Kidney (tissue), 13 donors: ENCODE measurements at regions not wholly inside any gene's neighbourhood (a gene's known extent, or its start where the extent isn't known, plus 50 kb on each side); places are given as distances from the start of the nearest gene placed in this dataset.

Experiments
- DNase-seq, 5 donors: peaks; one replicate each; pipeline ENCODE4 v3.0.0-alpha.2; 2013 to 2020
- FAIRE-seq: peaks from 2 replicates; lab custom pipeline; 2012; peaks lifted over from hg19 to GRCh38; lab: Jason Lieb, UNC
- H3K27ac ChIP-seq, 2 donors: one replicate each; pipeline ENCODE4 v1.7.0; 2013; ENCODE audit warnings: low read depth in 2 of 2, low read length in 2 of 2, inconsistent platforms in 1 of 2
- H3K27me3 ChIP-seq: one replicate; pipeline ENCODE4 v1.7.1; 2013; ENCODE audit warnings: low read length, inconsistent platforms; ENCODE audit not compliant: control insufficient read depth, insufficient read depth
- H3K36me3 ChIP-seq, 3 donors: one replicate each; pipeline versions ENCODE4 v1.7.0 to v1.7.1; 2013; ENCODE audit warnings: low read length in 3 of 3, control low read depth in 1 of 3, inconsistent platforms in 1 of 3; ENCODE audit not compliant: insufficient read depth in 3 of 3, control insufficient read depth in 2 of 3
- H3K4me1 ChIP-seq, 3 donors: one replicate each; pipeline versions ENCODE4 v1.7.0 to v1.7.1; 2013; ENCODE audit warnings: low read length in 3 of 3, inconsistent platforms in 1 of 3, low read depth in 1 of 3; ENCODE audit not compliant: control insufficient read depth in 2 of 3, insufficient read depth in 2 of 3
- H3K4me3 ChIP-seq, 3 donors: one replicate each; pipeline versions ENCODE4 v1.7.0 to v1.8.1; 2013; ENCODE audit warnings: low read length in 3 of 3, control low read depth in 1 of 3, inconsistent platforms in 1 of 3
- H3K9ac ChIP-seq, 3 donors: one replicate each; pipeline versions ENCODE4 v1.7.0 to v1.7.1; 2013; ENCODE audit warnings: low read length in 3 of 3, control low read depth in 1 of 3, inconsistent platforms in 1 of 3
- H3K9me3 ChIP-seq, 3 donors: one replicate each; pipeline versions ENCODE4 v1.7.0 to v1.7.1; 2013; ENCODE audit warnings: low read length in 3 of 3, control low read depth in 1 of 3, inconsistent platforms in 1 of 3; ENCODE audit not compliant: control insufficient read depth in 2 of 3, insufficient read depth in 1 of 3
- intact Hi-C: fragments of 100-400 bp; cut with DNase I; formaldehyde crosslinking; loops from one replicate; pipeline ENCODE4 v1.11.1; 2022
- TF ChIP-seq, protein P1 (sequence below): IDR thresholded peaks from 3 replicates; pipeline ENCODE4 v1.5.1; 2012; ENCODE audit warnings: mild to moderate bottlenecking, moderate library complexity, borderline replicate concordance; ENCODE audit not compliant: insufficient read depth; ENCODE audit errors: extremely low read depth
- donor health status: control.
- donor health status: control.
- donor health status: control.
- donor health status: control.
- donor health status: control.
- donor health status: DM: yes; HTN: yes; CAD: no.
- donor health status: Normal renal cell carcinoma (clear cell type).

DNA sequence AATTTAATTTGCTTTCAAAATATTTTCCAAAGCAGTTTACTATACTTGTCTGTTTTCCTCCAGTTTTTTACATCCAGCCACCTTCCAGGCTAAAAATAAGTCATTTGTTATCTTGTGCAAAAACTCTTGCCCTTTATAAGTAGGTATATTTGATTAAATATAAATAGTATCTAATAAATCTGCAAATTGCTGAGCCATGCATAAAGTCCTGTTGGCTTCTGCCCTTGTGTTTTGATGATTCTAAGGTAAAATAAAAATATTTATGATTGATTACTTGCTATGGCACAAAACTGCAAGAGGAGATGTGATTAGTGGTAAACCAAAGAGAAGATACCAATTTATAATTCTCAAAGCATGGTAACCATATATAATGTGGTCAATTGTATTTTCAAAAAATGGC is 1026.7 kb downstream of the EPHA3 start:
- intact Hi-C loops: no loop called here
- Histone ChIP-seq H3K27ac (no peak overlapping the region), H3K27me3 (no peaks in the 10 kb centered on the region), H3K4me1 (no peaks in the 10 kb centered on the region), H3K9me3 (no peaks in the 10 kb centered on the region), H3K36me3 (no peaks in the 10 kb centered on the region), H3K9ac (no peak overlapping the region), H3K4me3 (no peak overlapping the region)
- TF ChIP-seq, protein P1, sequence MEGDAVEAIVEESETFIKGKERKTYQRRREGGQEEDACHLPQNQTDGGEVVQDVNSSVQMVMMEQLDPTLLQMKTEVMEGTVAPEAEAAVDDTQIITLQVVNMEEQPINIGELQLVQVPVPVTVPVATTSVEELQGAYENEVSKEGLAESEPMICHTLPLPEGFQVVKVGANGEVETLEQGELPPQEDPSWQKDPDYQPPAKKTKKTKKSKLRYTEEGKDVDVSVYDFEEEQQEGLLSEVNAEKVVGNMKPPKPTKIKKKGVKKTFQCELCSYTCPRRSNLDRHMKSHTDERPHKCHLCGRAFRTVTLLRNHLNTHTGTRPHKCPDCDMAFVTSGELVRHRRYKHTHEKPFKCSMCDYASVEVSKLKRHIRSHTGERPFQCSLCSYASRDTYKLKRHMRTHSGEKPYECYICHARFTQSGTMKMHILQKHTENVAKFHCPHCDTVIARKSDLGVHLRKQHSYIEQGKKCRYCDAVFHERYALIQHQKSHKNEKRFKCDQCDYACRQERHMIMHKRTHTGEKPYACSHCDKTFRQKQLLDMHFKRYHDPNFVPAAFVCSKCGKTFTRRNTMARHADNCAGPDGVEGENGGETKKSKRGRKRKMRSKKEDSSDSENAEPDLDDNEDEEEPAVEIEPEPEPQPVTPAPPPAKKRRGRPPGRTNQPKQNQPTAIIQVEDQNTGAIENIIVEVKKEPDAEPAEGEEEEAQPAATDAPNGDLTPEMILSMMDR: no peak
- FAIRE-seq (no peak), DNase-seq (no peak)

DNA sequence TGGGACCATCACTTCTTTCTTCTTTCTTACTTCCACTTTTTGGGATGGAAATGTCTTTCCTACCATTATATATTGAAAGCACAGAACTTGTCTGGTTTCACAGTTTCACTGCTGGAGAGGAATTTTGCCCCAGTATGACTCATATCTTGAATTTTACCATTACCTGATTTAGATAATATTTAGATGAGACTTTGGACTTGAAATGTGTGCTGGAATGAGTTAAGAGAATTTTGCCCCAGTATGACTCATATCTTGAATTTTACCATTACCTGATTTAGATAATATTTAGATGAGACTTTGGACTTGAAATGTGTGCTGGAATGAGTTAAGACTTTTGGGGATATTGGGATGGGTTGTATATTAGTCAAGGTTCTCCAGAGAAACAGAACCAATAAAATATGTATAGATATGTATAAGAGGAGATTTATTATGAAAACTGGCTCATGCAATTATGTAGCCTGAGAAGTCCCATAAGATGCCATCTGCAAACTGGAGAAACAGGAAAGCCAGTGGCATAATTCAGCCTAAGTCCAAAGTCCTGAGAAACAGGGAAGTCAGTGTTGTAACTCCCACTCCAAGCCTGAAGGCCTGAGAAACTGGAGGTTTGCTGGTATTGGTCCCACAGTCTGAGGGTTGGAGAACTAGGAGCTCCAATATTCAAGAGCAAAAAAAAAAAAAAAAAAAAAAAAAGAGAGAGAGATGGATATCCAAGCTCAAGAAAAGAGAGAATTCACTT is 1029.2 kb downstream of the EPHA3 start:
- Histone ChIP-seq H3K9ac (no peak overlapping the region), H3K4me1 (no peaks in the 10 kb centered on the region), H3K27ac (no peak overlapping the region), H3K4me3 (no peak overlapping the region), H3K9me3 (no peaks in the 10 kb centered on the region), H3K27me3 (no peaks in the 10 kb centered on the region), H3K36me3 (no peaks in the 10 kb centered on the region)
- FAIRE-seq (no peak), DNase-seq (no peak)
- intact Hi-C loops: no loop called here
- TF ChIP-seq, protein P1: no peak

DNA sequence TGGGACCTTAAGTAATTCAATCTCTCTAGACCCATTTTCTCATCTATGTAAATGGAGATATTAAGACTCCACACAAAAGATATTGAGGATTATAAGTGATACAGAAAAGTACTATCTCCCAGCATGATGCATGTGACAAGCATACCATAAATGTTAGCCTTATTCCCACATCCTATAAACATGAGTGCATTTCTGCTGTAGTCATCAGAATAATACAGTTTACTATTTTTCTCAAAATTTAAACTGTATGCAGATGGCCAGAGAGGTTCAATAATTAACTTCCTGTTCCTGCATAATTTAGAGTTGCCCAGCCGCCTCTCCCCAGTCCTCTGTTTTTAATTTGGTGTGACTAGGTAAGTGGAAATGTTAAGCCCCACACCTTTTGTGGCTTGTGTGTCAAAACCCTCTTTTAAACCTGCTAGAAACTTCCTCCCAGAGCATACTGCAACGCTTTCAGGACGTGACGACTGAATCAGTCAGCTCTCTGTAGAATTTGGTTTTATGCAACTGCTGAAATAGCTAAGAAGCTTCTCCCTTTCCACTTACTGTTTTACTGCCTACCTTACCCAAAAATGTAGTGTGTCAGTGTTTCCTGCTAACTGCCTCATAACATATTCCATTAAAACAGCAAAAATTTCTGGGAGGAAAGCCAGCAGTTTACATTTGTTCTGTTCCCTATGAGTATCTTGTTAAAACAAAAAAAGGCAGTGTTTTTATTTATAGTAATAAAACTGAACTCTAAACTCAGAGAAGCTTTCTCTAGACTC is 1037.9 kb downstream of the EPHA3 start:
- no peak for FAIRE-seq
- Histone ChIP-seq H3K9me3 (no peaks in the 10 kb centered on the region), H3K9ac (no peak overlapping the region), H3K36me3 (no peaks in the 10 kb centered on the region), H3K4me1 (no peaks in the 10 kb centered on the region), H3K4me3 (no peak overlapping the region), H3K27me3 (no peaks in the 10 kb centered on the region), H3K27ac (no peak overlapping the region)
- intact Hi-C loops: no loop called here
- DNase-seq: peak in 2 of 5 donors; percentile 5 to 10
- TF ChIP-seq, protein P1: no peak
